Prostate gland (tissue), 2 donors: ENCODE measurements at regions not wholly inside any gene's neighbourhood (a gene's known extent, or its start where the extent isn't known, plus 50 kb on each side); places are given as distances from the start of the nearest gene placed in this dataset.

Source experiments
- DNase-seq: peaks from one replicate; pipeline ENCODE4 v3.0.0-alpha.2; 2019; ENCODE audit warnings: low spot score
- H3K27ac ChIP-seq, 2 donors: fragments of 200-600 bp; sonication (generic); 2 replicates each; pipeline ENCODE4 v1.5.1; 2017 to 2019
- H3K27me3 ChIP-seq: fragments of 200-600 bp; sonication (generic); replicated peaks from 2 replicates; pipeline ENCODE4 v1.5.1; 2019; ENCODE audit not compliant: insufficient read depth
- H3K36me3 ChIP-seq, 2 donors: fragments of 200-600 bp; sonication (generic); 1 replicate in 1 of 2; 2 replicates in 1 of 2; pipeline versions ENCODE4 v1.5.1 to v1.8.1; 2017 to 2019
- H3K4me1 ChIP-seq: fragments of 200-600 bp; sonication (generic); replicated peaks from 2 replicates; pipeline ENCODE4 v1.5.1; 2019
- H3K4me3 ChIP-seq, 2 donors: fragments of 200-600 bp; sonication (generic); 2 replicates each; pipeline ENCODE4 v1.5.1; 2017 to 2019
- H3K9me3 ChIP-seq: fragments of 200-600 bp; sonication (generic); 2 replicates; pipeline ENCODE4 v1.5.1; 2017
- POLR2A ChIP-seq: fragments of 450-650 bp; IDR thresholded peaks from one replicate; pipeline ENCODE4 v1.6.1; 2016; ENCODE audit warnings: antibody characterized with exemption, mild to moderate bottlenecking
- POLR2AphosphoS5 ChIP-seq: sonication (generic); formaldehyde crosslinking; IDR thresholded peaks from one replicate; pipeline ENCODE4 v1.6.1; 2017; ENCODE audit warnings: antibody characterized with exemption
- WGBS: methylation state at CpG from one replicate; pipeline ENCODE4 v1.1.5; 2018; 5-methylcytosine and 5-hydroxymethylcytosine counted together
- intact Hi-C: fragments of 100-400 bp; cut with DNase I; formaldehyde crosslinking; loops from one replicate; pipeline ENCODE4 v1.14.2; 2022
- TF ChIP-seq, protein P1 (sequence below), 4 experiments: fragments of 200-600 bp in 2 of 4; fragments of 450-650 bp in 2 of 4; sonication (generic) in 2 of 4; IDR thresholded peaks; 1 replicate in 3 of 4; 2 replicates in 1 of 4; pipeline ENCODE4 v1.5.1; 2016 to 2019; ENCODE audit warnings: antibody characterized with exemption in 4 of 4, mild to moderate bottlenecking in 2 of 4, moderate library complexity in 2 of 4

DNA sequence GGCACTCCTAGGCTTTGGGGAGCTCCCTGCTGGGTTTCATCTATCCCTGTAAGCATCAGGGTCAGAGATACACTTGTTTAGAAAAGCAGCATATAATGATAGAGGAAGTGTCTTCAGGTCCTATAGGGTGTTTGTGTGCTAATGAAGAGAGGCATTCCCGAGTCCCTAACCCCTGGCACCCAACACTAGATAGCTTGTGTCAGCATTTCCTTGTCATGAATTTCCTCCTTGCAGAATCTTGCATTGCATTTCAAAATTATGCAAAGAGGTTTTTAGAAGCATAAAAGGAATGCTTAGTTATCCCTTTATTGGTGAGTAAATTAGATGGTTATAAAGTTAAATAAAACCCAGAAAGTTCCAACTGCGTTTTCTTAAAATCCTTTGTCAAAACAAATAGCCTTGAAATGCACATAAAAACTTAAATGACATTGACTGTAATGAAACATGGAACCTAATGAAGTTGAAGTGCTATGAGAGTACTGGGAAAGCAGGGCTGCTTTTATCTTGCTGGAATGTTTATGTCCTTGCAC is 63.7 kb upstream of the LHCGR start:
- WGBS = 14% methylated on average over 2 of the region's 2 CpGs
- Histone ChIP-seq H3K36me3 (no peaks in the 10 kb centered on the region), H3K9me3 (no peaks in the 10 kb centered on the region), H3K4me1 (no peaks in the 10 kb centered on the region), H3K4me3 (no peak overlapping the region), H3K27me3 (no peaks in the 10 kb centered on the region), H3K27ac (no peak overlapping the region)
- intact Hi-C loops = no loop called here
- DNase-seq = no peak
- TF ChIP-seq POLR2A = no peak
- TF ChIP-seq, protein P1, sequence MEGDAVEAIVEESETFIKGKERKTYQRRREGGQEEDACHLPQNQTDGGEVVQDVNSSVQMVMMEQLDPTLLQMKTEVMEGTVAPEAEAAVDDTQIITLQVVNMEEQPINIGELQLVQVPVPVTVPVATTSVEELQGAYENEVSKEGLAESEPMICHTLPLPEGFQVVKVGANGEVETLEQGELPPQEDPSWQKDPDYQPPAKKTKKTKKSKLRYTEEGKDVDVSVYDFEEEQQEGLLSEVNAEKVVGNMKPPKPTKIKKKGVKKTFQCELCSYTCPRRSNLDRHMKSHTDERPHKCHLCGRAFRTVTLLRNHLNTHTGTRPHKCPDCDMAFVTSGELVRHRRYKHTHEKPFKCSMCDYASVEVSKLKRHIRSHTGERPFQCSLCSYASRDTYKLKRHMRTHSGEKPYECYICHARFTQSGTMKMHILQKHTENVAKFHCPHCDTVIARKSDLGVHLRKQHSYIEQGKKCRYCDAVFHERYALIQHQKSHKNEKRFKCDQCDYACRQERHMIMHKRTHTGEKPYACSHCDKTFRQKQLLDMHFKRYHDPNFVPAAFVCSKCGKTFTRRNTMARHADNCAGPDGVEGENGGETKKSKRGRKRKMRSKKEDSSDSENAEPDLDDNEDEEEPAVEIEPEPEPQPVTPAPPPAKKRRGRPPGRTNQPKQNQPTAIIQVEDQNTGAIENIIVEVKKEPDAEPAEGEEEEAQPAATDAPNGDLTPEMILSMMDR (IDR thresholded peaks at IDR 0.05) = no peak
- no peak for TF ChIP-seq POLR2AphosphoS5

DNA sequence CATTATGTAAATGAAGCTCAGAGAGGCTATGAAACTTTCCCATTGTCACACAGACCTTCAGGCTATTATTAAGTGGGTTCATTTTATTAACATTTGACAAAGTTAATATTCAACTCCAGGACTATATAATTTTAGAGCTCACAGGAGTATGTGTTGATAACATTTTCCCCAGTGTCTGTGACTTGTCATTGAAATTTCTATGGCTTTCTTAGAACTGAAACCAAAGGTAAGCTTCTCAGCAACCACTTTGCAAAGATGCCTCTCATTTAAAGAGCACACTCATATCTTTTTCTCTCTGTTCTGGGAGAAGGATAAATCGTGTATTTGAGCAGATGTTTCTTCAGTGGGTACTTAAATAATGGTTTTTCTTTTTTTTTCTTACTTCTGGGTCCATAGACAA is 61.8 kb upstream of the LHCGR start:
- Histone ChIP-seq H3K4me3 (no peak overlapping the region), H3K27ac (no peak overlapping the region), H3K9me3 (no peaks in the 10 kb centered on the region), H3K27me3 (no peaks in the 10 kb centered on the region), H3K4me1 (no peaks in the 10 kb centered on the region), H3K36me3 (no peaks in the 10 kb centered on the region)
- intact Hi-C loops = no loop called here
- 42% methylated on average over 1 of the region's 1 CpG for WGBS
- TF ChIP-seq POLR2AphosphoS5 = no peak
- TF ChIP-seq POLR2A = no peak
- TF ChIP-seq, protein P1 (IDR thresholded peaks at IDR 0.05) = no peak
- no peak for DNase-seq

DNA sequence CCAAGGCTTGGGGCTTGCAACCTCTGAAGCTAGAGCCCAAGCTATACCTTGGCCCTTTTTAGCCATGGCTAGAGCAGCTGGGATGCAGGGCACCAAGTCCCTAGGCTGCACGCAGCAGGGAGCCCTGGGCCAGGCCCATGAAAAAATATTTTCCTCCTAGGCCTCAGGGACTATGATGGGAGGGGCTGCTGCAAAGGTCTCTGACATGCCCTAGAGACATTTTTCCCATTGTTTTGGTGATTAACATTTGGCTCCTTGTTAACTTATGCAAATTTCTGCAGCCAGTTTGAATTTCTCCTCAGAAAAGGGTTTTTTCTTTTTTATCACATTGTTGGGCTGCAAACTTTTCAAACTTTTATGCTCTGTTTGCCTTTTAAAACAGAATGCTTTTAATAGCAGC is 56.9 kb upstream of the LHCGR start:
- TF ChIP-seq POLR2A = no peak
- TF ChIP-seq, protein P1 (IDR thresholded peaks at IDR 0.05) = no peak
- TF ChIP-seq POLR2AphosphoS5 = no peak
- intact Hi-C loops = no loop called here
- Histone ChIP-seq H3K4me3 (no peak overlapping the region), H3K27me3 (no peaks in the 10 kb centered on the region), H3K9me3 (no peaks in the 10 kb centered on the region), H3K36me3 (no peaks in the 10 kb centered on the region), H3K4me1 (no peaks in the 10 kb centered on the region), H3K27ac (no peak overlapping the region)
- no peak for DNase-seq
- 57% methylated on average over 1 of the region's 1 CpG for WGBS

DNA sequence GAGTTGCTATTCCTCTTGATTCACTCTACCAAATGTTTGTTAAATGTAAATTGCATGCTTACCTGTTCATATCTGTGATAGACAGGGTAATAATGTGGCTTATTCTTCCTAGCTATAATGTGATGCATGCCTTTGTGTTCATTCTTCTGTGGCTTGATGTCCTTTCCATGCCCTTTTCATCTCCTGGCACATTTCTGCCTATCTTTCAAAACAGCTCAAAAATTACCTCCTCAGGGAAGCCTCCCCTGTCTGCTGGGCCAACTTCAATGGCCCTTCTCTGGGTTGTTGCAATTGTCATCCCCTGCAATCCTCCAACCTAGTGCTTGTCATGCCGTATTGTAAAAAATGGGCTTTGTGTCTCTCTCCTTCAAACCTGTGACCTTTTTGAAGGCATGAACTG is 52.8 kb upstream of the LHCGR start:
- WGBS = 96% methylated on average over 1 of the region's 1 CpG
- H3K9me3 ChIP-seq = no peaks in the 10 kb centered on the region
- TF ChIP-seq, protein P1 (IDR thresholded peaks at IDR 0.05) = no peak
- TF ChIP-seq POLR2A = no peak
- TF ChIP-seq POLR2AphosphoS5 = no peak
- H3K4me1 ChIP-seq = no peaks in the 10 kb centered on the region
- H3K36me3 ChIP-seq = no peaks in the 10 kb centered on the region
- no peak overlapping the region for H3K4me3 ChIP-seq
- H3K27ac ChIP-seq = no peak overlapping the region
- H3K27me3 ChIP-seq = no peaks in the 10 kb centered on the region
- no peak for DNase-seq
- intact Hi-C loops = no loop called here
